ENCODE measurements at regions not wholly inside any gene's neighbourhood (a gene's known extent, or its start where the extent isn't known, plus 50 kb on each side); places are given as distances from the start of the nearest gene placed in this dataset.

- Histone ChIP-seq H2AFZ (ENCODE audit: control insufficient read depth, low read depth, low read length) (no peak overlapping the region), H3K4me3 (no peak overlapping the region), H3K4me1 (ENCODE audit: control insufficient read depth, insufficient read depth, low read length) (no peaks in the 10 kb centered on the region), H3K36me3 (ENCODE audit: control insufficient read depth in 2 of 2, insufficient read depth in 2 of 2, low read length in 1 of 2) (no peaks in the 10 kb centered on the region), H3K9ac (ENCODE audit: control insufficient read depth, insufficient read depth, low read length) (no peak overlapping the region), H4K20me1 (ENCODE audit: control insufficient read depth, insufficient read depth) (no peaks in the 10 kb centered on the region), H3K4me2 (ENCODE audit: control insufficient read depth, insufficient read depth) (no peak overlapping the region), H3K27ac (ENCODE audit: control insufficient read depth, insufficient read depth) (no peak overlapping the region), H3K79me2 (ENCODE audit: control insufficient read depth, insufficient read depth, low read length) (no peaks in the 10 kb centered on the region), H3K27me3 (replicated peaks in 1 of 2; ENCODE audit: control insufficient read depth in 2 of 2, insufficient read depth in 2 of 2, low read length in 1 of 2) (no peaks in the 10 kb centered on the region), H3K9me3 (replicated peaks; ENCODE audit: control insufficient read depth, insufficient read depth, low read length) (no peaks in the 10 kb centered on the region)
- DNase-seq (ENCODE audit: low read depth, low spot score) (no peak), FAIRE-seq (no peak), ATAC-seq (no peak)
- in situ Hi-C loops (cut with MboI) = no loop called here
- RAD21 ChIA-PET (ENCODE audit: unreplicated experiment) = no interaction called here
- 23% methylated on average over 3 of the region's 3 CpGs for WGBS (ENCODE audit: insufficient coverage, insufficient replicate concordance, low lambda C conversion rate, missing lambda C conversion rate)
- CTCF ChIA-PET = no interaction called here
- POLR2A ChIA-PET = no interaction called here
- intact Hi-C loops (cut with micrococcal nuclease; ENCODE audit: unreplicated experiment) = no loop called here
- no TSS peak for BruUV-seq (replicated peaks)
- SMC1A ChIA-PET (ENCODE audit: uncharacterized antibody, unreplicated experiment) = no interaction called here
- TF ChIP-seq E2F8 (IDR thresholded peaks at IDR 0.05; ENCODE audit: low read depth, partially characterized antibody) (no peak), MEF2B (IDR thresholded peaks at IDR 0.05; ENCODE audit: partially characterized antibody, poor library complexity, severe bottlenecking) (no peak), HCFC1 (IDR thresholded peaks at IDR 0.05; ENCODE audit: low read length) (no peak), REST (IDR thresholded peaks at IDR 0.05; ENCODE audit: low read depth, low read length) (no peak), CEBPB (IDR thresholded peaks at IDR 0.05; ENCODE audit: borderline replicate concordance in 1 of 2, low read depth in 2 of 2, low read length in 2 of 2) (no peak), E4F1 (IDR thresholded peaks at IDR 0.05; ENCODE audit: borderline replicate concordance, partially characterized antibody) (no peak), HDGF (IDR thresholded peaks at IDR 0.05) (no peak), ZNF384 (IDR thresholded peaks at IDR 0.05; ENCODE audit: borderline replicate concordance, low read depth, low read length) (no peak), NRF1 (conservative IDR thresholded peaks at IDR 0.05; ENCODE audit: low read depth, low read length) (no peak), SUZ12 (IDR thresholded peaks at IDR 0.05; ENCODE audit: unreplicated experiment) (no peak), ETV6 (conservative IDR thresholded peaks at IDR 0.05 in 1 of 2, IDR thresholded peaks at IDR 0.05 in 1 of 2; ENCODE audit: borderline replicate concordance in 1 of 2, low read depth in 1 of 2) (no peak), EED (IDR thresholded peaks at IDR 0.05; ENCODE audit: low read depth) (no peak), RAD51 (IDR thresholded peaks at IDR 0.05) (no peak)
These were observed 313.0 kb upstream of the PRKD1 start for GRCh38 chr14:30240685-30241084.

Measured in GM12878 (cell line).